GM23338 (cell line): ENCODE measurements at regions not wholly inside any gene's neighbourhood (a gene's known extent, or its start where the extent isn't known, plus 50 kb on each side); places are given as distances from the start of the nearest gene placed in this dataset.

Experiments
- ATAC-seq: fragments of 200-7000 bp; cut with Tn5 transposase; 3 replicates; pipeline ENCODE4 v1.9.1; 2020
- DNase-seq: peaks from one replicate; pipeline ENCODE4 v3.0.0-alpha.2; 2015; ENCODE audit warnings: low spot score
- H2AFZ ChIP-seq: fragments of 200-600 bp; sonication (generic); 2 replicates; pipeline ENCODE4 v1.8.0; 2016; ENCODE audit warnings: antibody characterized with exemption, mild to moderate bottlenecking, moderate library complexity
- H3F3A ChIP-seq: fragments of 200-600 bp; sonication (generic); replicated peaks from 2 replicates; pipeline ENCODE4 v1.8.0; 2017; ENCODE audit warnings: antibody characterized with exemption, mixed run types, low read depth
- H3K27ac ChIP-seq: fragments of 200-600 bp; sonication (generic); 2 replicates; pipeline ENCODE4 v1.6.1; 2016; ENCODE audit warnings: low read depth
- H3K27me3 ChIP-seq: fragments of 200-600 bp; sonication (generic); 2 replicates; pipeline ENCODE4 v1.8.0; 2016; ENCODE audit warnings: mild to moderate bottlenecking, mixed run types, moderate library complexity; ENCODE audit not compliant: insufficient read depth
- H3K36me3 ChIP-seq: fragments of 200-600 bp; sonication (generic); 2 replicates; pipeline ENCODE4 v1.8.0; 2016; ENCODE audit warnings: mild to moderate bottlenecking; ENCODE audit not compliant: insufficient read depth
- H3K4me1 ChIP-seq: fragments of 200-600 bp; sonication (generic); 2 replicates; pipeline ENCODE4 v1.8.0; 2016; ENCODE audit warnings: mild to moderate bottlenecking, moderate library complexity; ENCODE audit not compliant: insufficient read depth
- H3K4me2 ChIP-seq: fragments of 200-600 bp; sonication (generic); 2 replicates; pipeline ENCODE4 v1.7.1; 2017; ENCODE audit warnings: mixed run types
- H3K4me3 ChIP-seq: fragments of 200-600 bp; sonication (generic); 2 replicates; pipeline ENCODE4 v1.6.1; 2016; ENCODE audit warnings: mixed run types
- H3K79me2 ChIP-seq: fragments of 200-600 bp; sonication (generic); replicated peaks from 2 replicates; pipeline ENCODE4 v1.8.0; 2017; ENCODE audit warnings: mild to moderate bottlenecking; ENCODE audit not compliant: insufficient read depth
- H3K9me2 ChIP-seq: fragments of 200-600 bp; sonication (generic); 2 replicates; pipeline ENCODE4 v1.8.0; 2017; ENCODE audit not compliant: insufficient read depth
- H4K20me1 ChIP-seq: fragments of 200-600 bp; sonication (generic); replicated peaks from 2 replicates; pipeline ENCODE4 v1.8.0; 2017; ENCODE audit warnings: mild to moderate bottlenecking; ENCODE audit not compliant: insufficient read depth
- H3K27ac Mint-ChIP-seq: 2 replicates; pipeline ENCODE4 v1.8.0; 2020; ENCODE audit warnings: inconsistent platforms, mild to moderate bottlenecking, moderate library complexity, mixed read lengths
- H3K27me3 Mint-ChIP-seq: 3 replicates; pipeline ENCODE4 v1.8.0; 2022; ENCODE audit warnings: low read depth, mild to moderate bottlenecking, moderate library complexity, mixed read lengths, inconsistent platforms; ENCODE audit not compliant: insufficient read depth, poor library complexity
- H3K36me3 Mint-ChIP-seq: 3 replicates; pipeline ENCODE4 v1.8.0; 2021; ENCODE audit warnings: low read depth, mild to moderate bottlenecking, inconsistent platforms, moderate library complexity, mixed read lengths
- H3K4me1 Mint-ChIP-seq: 3 replicates; pipeline ENCODE4 v1.8.0; 2020; ENCODE audit warnings: mild to moderate bottlenecking, inconsistent platforms, mixed read lengths
- H3K4me3 Mint-ChIP-seq: 3 replicates; pipeline ENCODE4 v1.8.0; 2021; ENCODE audit warnings: moderate library complexity, mild to moderate bottlenecking, inconsistent platforms, mixed read lengths
- H3K9me3 Mint-ChIP-seq: 3 replicates; pipeline ENCODE4 v1.8.0; 2020; ENCODE audit warnings: moderate library complexity, mild to moderate bottlenecking, inconsistent platforms, mixed read lengths
- CREB1 ChIP-seq: fragments of 250-450 bp; sonication (Bioruptor Pico); IDR thresholded peaks from 2 replicates; pipeline ENCODE4 v1.5.0; 2020; ENCODE audit warnings: low read depth, mild to moderate bottlenecking, moderate library complexity
- POLR2AphosphoS5 ChIP-seq: IDR thresholded peaks from 2 replicates; pipeline ENCODE4 v1.6.1; 2016; ENCODE audit warnings: antibody characterized with exemption, low read depth
- ZNF331 ChIP-seq: fragments of 250-450 bp; sonication (Bioruptor Pico); IDR thresholded peaks from 2 replicates; pipeline ENCODE4 v1.5.0; 2020; ENCODE audit warnings: low read depth, mild to moderate bottlenecking, moderate library complexity
- TF ChIP-seq, protein P1 (sequence below): fragments of 250-450 bp; sonication (Bioruptor Pico); IDR thresholded peaks from 2 replicates; pipeline ENCODE4 v1.5.0; 2020; ENCODE audit warnings: mild to moderate bottlenecking, moderate library complexity
- TF ChIP-seq, protein P2 (sequence below), 2 experiments: fragments of 200-600 bp in 1 of 2; sonication (generic) in 1 of 2; conservative IDR thresholded peaks; 2 replicates each; pipeline versions ENCODE4 v1.5.1 to v1.6.1; 2016 to 2017; ENCODE audit warnings: antibody characterized with exemption in 2 of 2, low read depth in 2 of 2, mild to moderate bottlenecking in 2 of 2, moderate library complexity in 1 of 2

DNA sequence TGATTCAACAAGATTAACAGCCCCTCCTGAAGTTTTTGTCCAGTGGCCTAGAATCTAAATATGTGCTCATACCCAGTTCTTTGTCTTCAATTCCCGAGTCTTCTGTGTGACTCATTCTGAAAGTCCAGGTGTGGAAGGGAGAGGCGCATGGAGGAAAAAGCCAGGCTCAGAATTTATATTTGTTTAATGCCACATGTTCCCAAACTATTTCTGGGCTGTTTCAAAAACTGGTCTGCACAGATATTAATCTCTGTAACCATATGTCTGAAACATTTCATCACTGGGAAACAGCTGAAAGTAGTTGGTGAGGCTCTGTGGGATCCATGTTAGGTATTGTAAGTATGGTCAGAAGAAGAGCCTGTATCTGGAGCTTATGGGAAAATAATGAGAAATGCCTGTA lies 266.0 kb downstream of the PAX1 start:
- Histone ChIP-seq H2AFZ (no peak overlapping the region), H3K4me1 (no peaks in the 10 kb centered on the region), H3F3A (no peaks in the 10 kb centered on the region), H3K36me3 (no peaks in the 10 kb centered on the region; the same call in 1 of the 2 replicates), H3K27me3 (no peaks in the 10 kb centered on the region), H4K20me1 (no peaks in the 10 kb centered on the region), H3K79me2 (no peaks in the 10 kb centered on the region), H3K9me2 (no peaks in the 10 kb centered on the region), H3K27ac (no peak overlapping the region), H3K4me3 (no peak overlapping the region), H3K4me2 (no peak overlapping the region)
- Mint-ChIP-seq H3K4me1 (no peaks in the 10 kb centered on the region), H3K4me3 (no peak overlapping the region), H3K9me3 (peaks cover 6% of the 10 kb centered on the region; the same call in 2 of the 3 replicates), H3K36me3 (no peaks in the 10 kb centered on the region), H3K27me3 (no peaks in the 10 kb centered on the region), H3K27ac (no peak overlapping the region)
- DNase-seq (no peak), ATAC-seq (no peak)
- TF ChIP-seq ZNF331 (no peak), POLR2AphosphoS5 (no peak)
- TF ChIP-seq, protein P1, sequence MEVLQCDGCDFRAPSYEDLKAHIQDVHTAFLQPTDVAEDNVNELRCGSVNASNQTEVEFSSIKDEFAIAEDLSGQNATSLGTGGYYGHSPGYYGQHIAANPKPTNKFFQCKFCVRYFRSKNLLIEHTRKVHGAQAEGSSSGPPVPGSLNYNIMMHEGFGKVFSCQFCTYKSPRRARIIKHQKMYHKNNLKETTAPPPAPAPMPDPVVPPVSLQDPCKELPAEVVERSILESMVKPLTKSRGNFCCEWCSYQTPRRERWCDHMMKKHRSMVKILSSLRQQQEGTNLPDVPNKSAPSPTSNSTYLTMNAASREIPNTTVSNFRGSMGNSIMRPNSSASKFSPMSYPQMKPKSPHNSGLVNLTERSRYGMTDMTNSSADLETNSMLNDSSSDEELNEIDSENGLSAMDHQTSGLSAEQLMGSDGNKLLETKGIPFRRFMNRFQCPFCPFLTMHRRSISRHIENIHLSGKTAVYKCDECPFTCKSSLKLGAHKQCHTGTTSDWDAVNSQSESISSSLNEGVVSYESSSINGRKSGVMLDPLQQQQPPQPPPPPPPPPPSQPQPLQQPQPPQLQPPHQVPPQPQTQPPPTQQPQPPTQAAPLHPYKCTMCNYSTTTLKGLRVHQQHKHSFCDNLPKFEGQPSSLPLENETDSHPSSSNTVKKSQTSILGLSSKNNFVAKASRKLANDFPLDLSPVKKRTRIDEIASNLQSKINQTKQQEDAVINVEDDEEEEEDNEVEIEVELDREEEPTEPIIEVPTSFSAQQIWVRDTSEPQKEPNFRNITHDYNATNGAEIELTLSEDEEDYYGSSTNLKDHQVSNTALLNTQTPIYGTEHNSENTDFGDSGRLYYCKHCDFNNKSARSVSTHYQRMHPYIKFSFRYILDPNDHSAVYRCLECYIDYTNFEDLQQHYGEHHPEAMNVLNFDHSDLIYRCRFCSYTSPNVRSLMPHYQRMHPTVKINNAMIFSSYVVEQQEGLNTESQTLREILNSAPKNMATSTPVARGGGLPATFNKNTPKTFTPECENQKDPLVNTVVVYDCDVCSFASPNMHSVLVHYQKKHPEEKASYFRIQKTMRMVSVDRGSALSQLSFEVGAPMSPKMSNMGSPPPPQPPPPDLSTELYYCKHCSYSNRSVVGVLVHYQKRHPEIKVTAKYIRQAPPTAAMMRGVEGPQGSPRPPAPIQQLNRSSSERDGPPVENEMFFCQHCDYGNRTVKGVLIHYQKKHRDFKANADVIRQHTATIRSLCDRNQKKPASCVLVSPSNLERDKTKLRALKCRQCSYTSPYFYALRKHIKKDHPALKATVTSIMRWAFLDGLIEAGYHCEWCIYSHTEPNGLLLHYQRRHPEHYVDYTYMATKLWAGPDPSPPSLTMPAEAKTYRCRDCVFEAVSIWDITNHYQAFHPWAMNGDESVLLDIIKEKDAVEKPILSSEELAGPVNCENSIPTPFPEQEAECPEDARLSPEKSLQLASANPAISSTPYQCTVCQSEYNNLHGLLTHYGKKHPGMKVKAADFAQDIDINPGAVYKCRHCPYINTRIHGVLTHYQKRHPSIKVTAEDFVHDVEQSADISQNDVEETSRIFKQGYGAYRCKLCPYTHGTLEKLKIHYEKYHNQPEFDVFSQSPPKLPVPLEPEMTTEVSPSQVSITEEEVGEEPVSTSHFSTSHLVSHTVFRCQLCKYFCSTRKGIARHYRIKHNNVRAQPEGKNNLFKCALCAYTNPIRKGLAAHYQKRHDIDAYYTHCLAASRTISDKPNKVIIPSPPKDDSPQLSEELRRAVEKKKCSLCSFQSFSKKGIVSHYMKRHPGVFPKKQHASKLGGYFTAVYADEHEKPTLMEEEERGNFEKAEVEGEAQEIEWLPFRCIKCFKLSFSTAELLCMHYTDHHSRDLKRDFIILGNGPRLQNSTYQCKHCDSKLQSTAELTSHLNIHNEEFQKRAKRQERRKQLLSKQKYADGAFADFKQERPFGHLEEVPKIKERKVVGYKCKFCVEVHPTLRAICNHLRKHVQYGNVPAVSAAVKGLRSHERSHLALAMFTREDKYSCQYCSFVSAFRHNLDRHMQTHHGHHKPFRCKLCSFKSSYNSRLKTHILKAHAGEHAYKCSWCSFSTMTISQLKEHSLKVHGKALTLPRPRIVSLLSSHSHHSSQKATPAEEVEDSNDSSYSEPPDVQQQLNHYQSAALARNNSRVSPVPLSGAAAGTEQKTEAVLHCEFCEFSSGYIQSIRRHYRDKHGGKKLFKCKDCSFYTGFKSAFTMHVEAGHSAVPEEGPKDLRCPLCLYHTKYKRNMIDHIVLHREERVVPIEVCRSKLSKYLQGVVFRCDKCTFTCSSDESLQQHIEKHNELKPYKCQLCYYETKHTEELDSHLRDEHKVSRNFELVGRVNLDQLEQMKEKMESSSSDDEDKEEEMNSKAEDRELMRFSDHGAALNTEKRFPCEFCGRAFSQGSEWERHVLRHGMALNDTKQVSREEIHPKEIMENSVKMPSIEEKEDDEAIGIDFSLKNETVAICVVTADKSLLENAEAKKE = no peak

DNA sequence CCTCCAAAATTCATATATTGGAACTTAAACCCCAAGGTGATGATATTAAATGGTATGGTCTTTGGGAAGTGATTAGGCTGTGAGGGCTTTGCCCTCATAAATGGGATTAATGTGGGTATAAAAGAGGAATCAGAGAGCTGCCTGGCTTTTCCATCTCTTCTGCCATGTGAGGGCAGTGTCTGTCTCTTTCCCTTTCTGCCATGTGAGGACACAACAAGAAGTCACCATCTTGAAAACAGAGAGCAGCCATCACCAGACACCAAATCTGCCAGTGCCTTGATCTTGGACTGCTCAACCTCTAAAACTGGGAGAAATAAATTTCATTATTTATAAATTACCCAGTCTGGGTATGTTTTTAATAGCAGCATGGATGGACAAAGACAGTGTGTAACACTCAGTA lies 263.0 kb downstream of the PAX1 start:
- Histone ChIP-seq H3K79me2 (no peaks in the 10 kb centered on the region), H3K4me1 (no peaks in the 10 kb centered on the region), H3K4me3 (no peak overlapping the region), H4K20me1 (no peaks in the 10 kb centered on the region), H3K9me2 (no peaks in the 10 kb centered on the region), H2AFZ (peak overlapping the region; percentile 75; the same call in 1 of the 2 replicates), H3F3A (no peaks in the 10 kb centered on the region), H3K36me3 (no peaks in the 10 kb centered on the region), H3K27me3 (no peaks in the 10 kb centered on the region), H3K4me2 (no peak overlapping the region), H3K27ac (no peak overlapping the region)
- ATAC-seq = no peak
- H3K4me1 Mint-ChIP-seq = no peaks in the 10 kb centered on the region
- peaks cover under 1% of the 10 kb centered on the region; the same call in 1 of the 3 replicates for H3K36me3 Mint-ChIP-seq
- H3K9me3 Mint-ChIP-seq = peaks cover 2% of the 10 kb centered on the region
- H3K4me3 Mint-ChIP-seq = no peak overlapping the region
- TF ChIP-seq, protein P2, sequence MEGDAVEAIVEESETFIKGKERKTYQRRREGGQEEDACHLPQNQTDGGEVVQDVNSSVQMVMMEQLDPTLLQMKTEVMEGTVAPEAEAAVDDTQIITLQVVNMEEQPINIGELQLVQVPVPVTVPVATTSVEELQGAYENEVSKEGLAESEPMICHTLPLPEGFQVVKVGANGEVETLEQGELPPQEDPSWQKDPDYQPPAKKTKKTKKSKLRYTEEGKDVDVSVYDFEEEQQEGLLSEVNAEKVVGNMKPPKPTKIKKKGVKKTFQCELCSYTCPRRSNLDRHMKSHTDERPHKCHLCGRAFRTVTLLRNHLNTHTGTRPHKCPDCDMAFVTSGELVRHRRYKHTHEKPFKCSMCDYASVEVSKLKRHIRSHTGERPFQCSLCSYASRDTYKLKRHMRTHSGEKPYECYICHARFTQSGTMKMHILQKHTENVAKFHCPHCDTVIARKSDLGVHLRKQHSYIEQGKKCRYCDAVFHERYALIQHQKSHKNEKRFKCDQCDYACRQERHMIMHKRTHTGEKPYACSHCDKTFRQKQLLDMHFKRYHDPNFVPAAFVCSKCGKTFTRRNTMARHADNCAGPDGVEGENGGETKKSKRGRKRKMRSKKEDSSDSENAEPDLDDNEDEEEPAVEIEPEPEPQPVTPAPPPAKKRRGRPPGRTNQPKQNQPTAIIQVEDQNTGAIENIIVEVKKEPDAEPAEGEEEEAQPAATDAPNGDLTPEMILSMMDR (conservative IDR thresholded peaks at IDR 0.05; ENCODE audit: low read depth in 2 of 2) = peak; percentile 24 to 57
- no peak for TF ChIP-seq CREB1
- H3K27ac Mint-ChIP-seq = no peak overlapping the region
- peak; percentile 29 for DNase-seq
- H3K27me3 Mint-ChIP-seq = no peaks in the 10 kb centered on the region
